ENCODE measurements at regions not wholly inside any gene's neighbourhood (a gene's known extent, or its start where the extent isn't known, plus 50 kb on each side); places are given as distances from the start of the nearest gene placed in this dataset.
A peak's percentile ranks its signal among the peaks of the same experiment; 100 is the strongest.

DNA sequence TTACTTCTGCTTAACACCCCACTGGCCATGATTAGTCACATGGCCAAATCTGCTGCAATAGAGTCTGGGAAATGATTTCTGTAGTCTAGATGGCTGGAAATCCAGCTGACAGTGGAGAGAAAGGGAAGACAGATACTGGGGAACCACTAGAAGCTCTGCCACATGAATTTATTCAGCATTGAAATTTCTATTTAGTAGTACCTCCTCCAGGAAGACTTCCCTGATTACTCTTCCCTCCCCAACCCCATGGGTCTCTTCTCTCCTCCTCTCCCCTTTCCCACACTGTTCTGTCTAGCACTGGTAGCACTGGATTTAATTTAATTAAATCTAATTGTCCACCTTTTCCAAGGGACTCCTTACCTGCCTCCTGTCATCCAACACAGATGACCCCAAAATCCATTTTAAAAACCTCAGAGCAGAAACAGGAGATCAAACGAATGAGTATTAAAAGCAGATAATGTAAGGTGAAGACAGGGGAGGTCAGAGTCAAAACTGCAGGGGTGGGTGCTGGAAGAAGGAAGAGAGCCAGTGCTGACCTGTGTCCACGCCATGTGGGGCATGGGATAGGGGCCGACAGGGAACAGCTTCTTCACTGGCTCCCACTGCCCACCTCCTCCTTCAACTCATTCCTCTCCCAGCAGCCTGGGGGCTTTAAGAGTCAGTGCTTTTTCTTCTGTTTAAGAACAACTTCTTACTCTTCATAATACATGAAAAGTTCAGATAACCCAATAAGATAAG lies 169.2 kb upstream of the HS6ST1 start:
- no peak for DNase-seq (ENCODE audit: low spot score)
- no peak overlapping the region for H3K27ac ChIP-seq
- TF ChIP-seq, protein P1, sequence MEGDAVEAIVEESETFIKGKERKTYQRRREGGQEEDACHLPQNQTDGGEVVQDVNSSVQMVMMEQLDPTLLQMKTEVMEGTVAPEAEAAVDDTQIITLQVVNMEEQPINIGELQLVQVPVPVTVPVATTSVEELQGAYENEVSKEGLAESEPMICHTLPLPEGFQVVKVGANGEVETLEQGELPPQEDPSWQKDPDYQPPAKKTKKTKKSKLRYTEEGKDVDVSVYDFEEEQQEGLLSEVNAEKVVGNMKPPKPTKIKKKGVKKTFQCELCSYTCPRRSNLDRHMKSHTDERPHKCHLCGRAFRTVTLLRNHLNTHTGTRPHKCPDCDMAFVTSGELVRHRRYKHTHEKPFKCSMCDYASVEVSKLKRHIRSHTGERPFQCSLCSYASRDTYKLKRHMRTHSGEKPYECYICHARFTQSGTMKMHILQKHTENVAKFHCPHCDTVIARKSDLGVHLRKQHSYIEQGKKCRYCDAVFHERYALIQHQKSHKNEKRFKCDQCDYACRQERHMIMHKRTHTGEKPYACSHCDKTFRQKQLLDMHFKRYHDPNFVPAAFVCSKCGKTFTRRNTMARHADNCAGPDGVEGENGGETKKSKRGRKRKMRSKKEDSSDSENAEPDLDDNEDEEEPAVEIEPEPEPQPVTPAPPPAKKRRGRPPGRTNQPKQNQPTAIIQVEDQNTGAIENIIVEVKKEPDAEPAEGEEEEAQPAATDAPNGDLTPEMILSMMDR (IDR thresholded peaks at IDR 0.05): no peak
- H3K4me3 ChIP-seq: no peak overlapping the region

DNA sequence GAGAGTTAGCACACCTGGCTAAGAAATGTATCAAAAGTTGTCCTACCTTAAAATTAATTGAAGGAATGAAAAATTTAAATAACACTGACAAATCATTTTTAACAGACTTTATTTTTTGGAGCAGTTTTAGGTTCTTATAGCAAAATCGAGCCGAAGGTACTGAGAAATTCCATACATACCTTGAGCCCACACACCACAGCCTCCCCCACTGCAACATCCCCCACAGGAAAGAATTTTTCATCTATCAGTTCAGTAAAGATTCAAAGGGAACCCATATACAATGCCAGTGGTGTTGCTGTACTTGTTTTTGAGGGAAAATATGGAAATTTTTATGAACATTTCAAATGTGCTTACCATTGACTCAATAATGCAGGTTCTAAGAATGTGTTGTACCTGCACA lies 169.8 kb upstream of the HS6ST1 start:
- DNase-seq (ENCODE audit: low spot score): no peak
- no peak overlapping the region for H3K4me3 ChIP-seq
- TF ChIP-seq, protein P1 (IDR thresholded peaks at IDR 0.05): no peak
- H3K27ac ChIP-seq: no peak overlapping the region

DNA sequence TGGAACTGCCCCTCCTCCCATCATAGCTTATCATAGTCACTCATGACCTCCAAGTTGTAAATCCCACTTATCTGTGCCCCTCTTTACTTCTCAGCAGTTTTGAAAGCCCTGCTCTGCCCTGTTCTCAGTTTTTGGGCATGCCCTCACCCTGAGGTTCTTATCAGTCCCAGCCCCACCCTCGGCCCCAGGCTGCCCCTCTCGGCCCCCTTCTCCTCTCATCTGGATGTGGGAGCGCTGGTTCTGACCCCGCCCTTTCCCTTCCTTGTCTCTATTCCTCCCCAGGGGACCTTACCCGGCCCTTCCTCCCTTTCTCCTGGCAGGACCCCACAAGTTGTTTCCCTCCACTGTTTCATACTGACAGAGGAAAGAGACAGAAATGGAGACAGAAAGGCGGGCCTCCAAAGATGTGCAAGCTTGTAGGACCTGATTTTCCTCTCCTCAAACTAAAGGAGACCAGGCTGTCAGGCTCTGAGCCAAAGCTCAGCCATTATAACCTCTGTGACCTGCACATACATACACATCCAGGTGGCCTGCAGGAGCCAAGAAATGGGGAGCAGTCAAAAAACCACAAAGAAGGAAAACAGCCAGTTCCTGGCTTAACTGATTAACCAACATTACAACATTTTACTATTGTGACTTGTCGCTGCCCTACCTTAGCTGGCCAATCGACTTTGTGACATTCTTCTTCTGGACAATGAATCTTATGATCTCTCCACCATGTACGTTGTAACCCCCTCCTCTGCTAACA lies 171.0 kb upstream of the HS6ST1 start:
- peak; percentile 43 for DNase-seq (ENCODE audit: low spot score)
- no peak overlapping the region for H3K4me3 ChIP-seq
- TF ChIP-seq, protein P1 (IDR thresholded peaks at IDR 0.05): no peak
- no peak overlapping the region for H3K27ac ChIP-seq

DNA sequence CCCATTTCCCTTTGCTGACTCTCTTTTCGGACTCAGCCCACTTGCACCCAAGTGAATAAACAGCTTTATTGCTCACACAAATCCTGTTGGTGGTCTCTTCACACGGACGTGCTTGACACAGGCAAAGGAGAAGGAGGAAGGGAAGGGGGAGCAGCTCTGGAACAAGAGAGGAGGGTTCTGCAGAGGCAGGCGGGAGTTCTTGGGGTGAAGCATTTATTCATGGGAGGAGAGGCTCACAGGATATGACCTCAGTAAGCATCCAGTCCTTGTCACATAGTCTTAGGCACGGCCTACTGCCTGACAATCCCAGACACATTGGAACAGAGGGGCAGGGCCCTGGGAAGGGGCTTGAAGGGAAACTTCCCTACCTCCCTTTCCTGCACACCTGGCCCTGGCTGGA lies 171.7 kb upstream of the HS6ST1 start:
- Histone ChIP-seq H3K27ac (no peak overlapping the region), H3K4me3 (no peak overlapping the region)
- TF ChIP-seq, protein P1 (IDR thresholded peaks at IDR 0.05): no peak
- DNase-seq (ENCODE audit: low spot score): no peak

DNA sequence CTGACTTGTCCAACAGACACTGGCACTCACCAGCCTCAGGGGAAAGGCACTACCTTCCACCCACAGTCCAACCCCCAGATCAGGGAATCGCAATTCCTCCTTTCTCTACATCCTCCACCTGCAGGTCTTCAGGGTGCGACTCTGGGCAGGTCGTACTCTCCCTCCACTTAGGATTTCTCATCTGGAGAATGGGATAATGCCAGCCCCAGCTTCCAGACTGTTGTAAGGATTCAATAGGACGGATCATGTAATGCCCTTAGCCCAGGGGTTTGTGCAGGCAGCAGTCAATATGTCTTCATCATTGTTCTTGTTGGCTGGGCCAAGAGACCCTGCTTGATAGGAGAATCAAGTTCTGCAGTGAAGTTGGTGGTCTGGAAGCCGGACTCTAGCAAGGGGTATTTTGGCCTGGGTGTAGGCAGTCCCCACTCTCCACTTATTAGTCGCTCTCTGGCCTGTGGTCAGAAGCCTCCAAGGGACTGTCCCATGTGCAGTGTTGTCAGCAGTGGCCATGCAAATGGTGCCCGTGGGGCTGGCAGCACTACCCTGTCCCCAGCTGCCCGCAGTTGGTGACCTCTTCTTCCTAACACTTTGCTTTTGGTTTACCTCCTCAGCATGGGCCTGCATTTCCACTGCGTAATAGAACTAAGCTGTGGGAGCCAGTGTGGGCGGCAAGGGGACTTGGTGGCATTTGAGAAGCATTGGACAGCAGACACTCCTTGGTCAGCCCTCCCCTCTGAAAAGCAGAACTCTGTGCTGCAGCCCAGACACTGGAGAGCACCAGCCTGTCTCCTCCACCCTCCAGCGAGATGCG lies 172.4 kb upstream of the HS6ST1 start:
- H3K4me3 ChIP-seq: no peak overlapping the region
- peak; percentile 47 for DNase-seq (ENCODE audit: low spot score)
- TF ChIP-seq, protein P1 (IDR thresholded peaks at IDR 0.05): no peak
- no peak overlapping the region for H3K27ac ChIP-seq

DNA sequence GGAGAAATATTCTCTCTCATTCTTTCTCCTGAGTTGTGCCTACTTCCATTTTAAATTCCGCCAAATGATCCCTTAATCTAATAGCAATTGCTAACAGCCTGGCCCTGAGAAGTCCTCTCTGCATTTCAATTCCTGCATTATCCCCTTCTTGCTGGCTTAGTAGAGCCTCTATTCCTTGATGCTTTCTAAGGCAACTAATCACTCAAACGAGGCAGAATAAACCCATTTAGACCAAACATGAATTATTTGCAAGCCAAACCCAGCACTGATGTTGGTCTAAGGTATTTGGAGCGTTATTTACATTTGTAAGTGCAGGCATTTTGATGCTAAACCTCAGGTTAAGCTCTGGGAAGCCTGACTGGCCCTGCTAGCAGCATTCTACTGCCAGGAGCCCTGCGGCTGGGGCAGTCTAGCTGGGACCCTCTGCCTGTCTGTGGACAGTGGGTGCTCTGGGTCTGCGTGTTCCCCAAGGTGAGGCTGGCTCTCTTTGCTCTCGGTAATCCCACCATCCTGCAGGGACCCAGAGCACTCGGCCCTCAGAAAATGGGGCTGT lies 173.1 kb upstream of the HS6ST1 start:
- H3K27ac ChIP-seq: no peak overlapping the region
- no peak for DNase-seq (ENCODE audit: low spot score)
- TF ChIP-seq, protein P1 (IDR thresholded peaks at IDR 0.05): no peak
- H3K4me3 ChIP-seq: no peak overlapping the region

Data from coronary artery (tissue), 2 donors.